Esophagus muscularis mucosa (tissue), 4 donors: ENCODE measurements at regions not wholly inside any gene's neighbourhood (a gene's known extent, or its start where the extent isn't known, plus 50 kb on each side); places are given as distances from the start of the nearest gene placed in this dataset.

Experiments used
- DNase-seq: peaks from one replicate; pipeline ENCODE4 v3.0.0-alpha.2; 2017; ENCODE audit errors: extremely low spot score
- H3K27ac ChIP-seq, 4 donors: fragments of 200-600 bp; sonication (generic); replicated peaks in 1 of 4; 1 replicate in 3 of 4; 2 replicates in 1 of 4; pipeline ENCODE4 v1.5.1; 2016 to 2019; ENCODE audit warnings: mild to moderate bottlenecking in 1 of 4
- H3K27me3 ChIP-seq, 4 donors: fragments of 200-600 bp; sonication (generic); one replicate each; pipeline versions ENCODE4 v1.5.1 to v1.6.0; 2016 to 2019
- H3K36me3 ChIP-seq, 4 donors: fragments of 200-600 bp; sonication (generic); one replicate each; pipeline ENCODE4 v1.5.1; 2016 to 2019
- H3K4me1 ChIP-seq, 4 donors: fragments of 200-600 bp; sonication (generic); one replicate each; pipeline ENCODE4 v1.5.1; 2016 to 2019
- H3K4me3 ChIP-seq, 4 donors: fragments of 200-600 bp; sonication (generic); 1 replicate in 2 of 4; 2 replicates in 2 of 4; pipeline ENCODE4 v1.5.1; 2016 to 2019; ENCODE audit warnings: mild to moderate bottlenecking in 4 of 4, moderate library complexity in 1 of 4
- H3K9me3 ChIP-seq, 4 donors: fragments of 200-600 bp; sonication (generic); 1 replicate in 3 of 4; 2 replicates in 1 of 4; pipeline ENCODE4 v1.5.1; 2016 to 2019
- EP300 ChIP-seq: sonication (generic); formaldehyde crosslinking; IDR thresholded peaks from one replicate; pipeline ENCODE4 v1.6.1; 2017; ENCODE audit warnings: antibody characterized with exemption
- POLR2A ChIP-seq: fragments of 450-650 bp; IDR thresholded peaks from one replicate; pipeline ENCODE4 v1.6.1; 2017; ENCODE audit warnings: antibody characterized with exemption, moderate library complexity, mild to moderate bottlenecking, low read depth
- POLR2AphosphoS5 ChIP-seq, 2 donors: sonication (generic); formaldehyde crosslinking; IDR thresholded peaks; one replicate each; pipeline ENCODE4 v1.6.1; 2017; ENCODE audit warnings: antibody characterized with exemption in 2 of 2
- WGBS: methylation state at CpG from one replicate; pipeline ENCODE4 v1.1.5; 2018; 5-methylcytosine and 5-hydroxymethylcytosine counted together
- intact Hi-C: fragments of 100-400 bp; cut with DNase I; formaldehyde crosslinking; loops from one replicate; pipeline ENCODE4 v1.15.1; 2023
- TF ChIP-seq, protein P1 (sequence below), 3 experiments: fragments of 200-600 bp in 2 of 3; fragments of 450-650 bp in 1 of 3; sonication (generic) in 2 of 3; IDR thresholded peaks; one replicate each; pipeline ENCODE4 v1.5.1; 2017 to 2019; ENCODE audit warnings: antibody characterized with exemption in 3 of 3, mild to moderate bottlenecking in 2 of 3, moderate library complexity in 1 of 3

DNA sequence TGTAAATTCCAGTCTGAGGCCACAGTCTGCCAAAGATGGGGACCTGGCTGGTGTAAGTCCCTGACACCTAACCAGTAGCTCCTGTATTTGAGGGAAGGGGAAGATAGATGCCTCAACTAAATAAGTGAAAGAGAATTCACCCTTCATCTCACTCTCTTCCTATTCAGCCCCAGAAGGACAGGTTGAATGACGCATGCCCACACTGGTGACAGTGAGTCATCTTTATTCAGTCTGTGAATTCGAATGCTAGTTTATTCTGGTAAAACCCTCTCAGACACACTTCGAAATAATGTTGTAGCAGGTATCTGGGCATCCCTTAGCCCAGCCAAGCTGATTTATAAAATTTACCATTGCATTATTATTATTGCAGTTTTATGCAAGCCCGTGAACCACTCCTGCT, 617.0 kb upstream of the PRMT6 start:
- Histone ChIP-seq H3K27ac (no peak overlapping the region), H3K27me3 (no peaks in the 10 kb centered on the region), H3K4me3 (no peak overlapping the region), H3K36me3 (no peaks in the 10 kb centered on the region), H3K9me3 (no peaks in the 10 kb centered on the region), H3K4me1 (no peaks in the 10 kb centered on the region)
- no peak for TF ChIP-seq EP300
- TF ChIP-seq, protein P1, sequence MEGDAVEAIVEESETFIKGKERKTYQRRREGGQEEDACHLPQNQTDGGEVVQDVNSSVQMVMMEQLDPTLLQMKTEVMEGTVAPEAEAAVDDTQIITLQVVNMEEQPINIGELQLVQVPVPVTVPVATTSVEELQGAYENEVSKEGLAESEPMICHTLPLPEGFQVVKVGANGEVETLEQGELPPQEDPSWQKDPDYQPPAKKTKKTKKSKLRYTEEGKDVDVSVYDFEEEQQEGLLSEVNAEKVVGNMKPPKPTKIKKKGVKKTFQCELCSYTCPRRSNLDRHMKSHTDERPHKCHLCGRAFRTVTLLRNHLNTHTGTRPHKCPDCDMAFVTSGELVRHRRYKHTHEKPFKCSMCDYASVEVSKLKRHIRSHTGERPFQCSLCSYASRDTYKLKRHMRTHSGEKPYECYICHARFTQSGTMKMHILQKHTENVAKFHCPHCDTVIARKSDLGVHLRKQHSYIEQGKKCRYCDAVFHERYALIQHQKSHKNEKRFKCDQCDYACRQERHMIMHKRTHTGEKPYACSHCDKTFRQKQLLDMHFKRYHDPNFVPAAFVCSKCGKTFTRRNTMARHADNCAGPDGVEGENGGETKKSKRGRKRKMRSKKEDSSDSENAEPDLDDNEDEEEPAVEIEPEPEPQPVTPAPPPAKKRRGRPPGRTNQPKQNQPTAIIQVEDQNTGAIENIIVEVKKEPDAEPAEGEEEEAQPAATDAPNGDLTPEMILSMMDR (IDR thresholded peaks at IDR 0.05): no peak
- TF ChIP-seq POLR2AphosphoS5 (IDR thresholded peaks at IDR 0.05): no peak
- no peak for TF ChIP-seq POLR2A
- DNase-seq: no peak
- intact Hi-C loops: no loop called here
- 92% methylated on average over 4 of the region's 4 CpGs for WGBS

- Histone ChIP-seq H3K36me3 (no peaks in the 10 kb centered on the region), H3K27me3 (no peaks in the 10 kb centered on the region), H3K4me1 (no peaks in the 10 kb centered on the region), H3K9me3 (no peaks in the 10 kb centered on the region), H3K4me3 (no peak overlapping the region), H3K27ac (no peak overlapping the region)
- intact Hi-C loops: no loop called here
- DNase-seq: no peak
- no peak for TF ChIP-seq POLR2AphosphoS5 (IDR thresholded peaks at IDR 0.05)
- no peak for TF ChIP-seq POLR2A
- TF ChIP-seq EP300: no peak
- TF ChIP-seq, protein P1 (IDR thresholded peaks at IDR 0.05): no peak
Measured at GRCh38 chr1:106447466-106447865, 609.0 kb upstream of the PRMT6 start.

- Histone ChIP-seq H3K9me3 (no peaks in the 10 kb centered on the region), H3K36me3 (no peaks in the 10 kb centered on the region), H3K27me3 (no peaks in the 10 kb centered on the region), H3K4me1 (no peaks in the 10 kb centered on the region), H3K27ac (no peak overlapping the region), H3K4me3 (no peak overlapping the region)
- intact Hi-C loops: no loop called here
- WGBS: 76% methylated on average over 3 of the region's 3 CpGs
- TF ChIP-seq POLR2AphosphoS5 (IDR thresholded peaks at IDR 0.05): no peak
- TF ChIP-seq, protein P1 (IDR thresholded peaks at IDR 0.05): no peak
- DNase-seq: no peak
Measured at GRCh38 chr1:106456832-106457231, 599.6 kb upstream of the PRMT6 start.

- WGBS: 83% methylated on average over 1 of the region's 1 CpG
- H3K27me3 ChIP-seq: no peaks in the 10 kb centered on the region
- no peak overlapping the region for H3K4me3 ChIP-seq
- no peaks in the 10 kb centered on the region for H3K9me3 ChIP-seq
- H3K4me1 ChIP-seq: no peaks in the 10 kb centered on the region
- TF ChIP-seq EP300: no peak
- no peak for TF ChIP-seq POLR2A
- TF ChIP-seq POLR2AphosphoS5 (IDR thresholded peaks at IDR 0.05): no peak
- TF ChIP-seq, protein P1 (IDR thresholded peaks at IDR 0.05): no peak
- intact Hi-C loops: no loop called here
- no peak overlapping the region for H3K27ac ChIP-seq
- no peak for DNase-seq
- H3K36me3 ChIP-seq: no peaks in the 10 kb centered on the region
Measured at GRCh38 chr1:106457368-106457767, 599.1 kb upstream of the PRMT6 start.

DNA sequence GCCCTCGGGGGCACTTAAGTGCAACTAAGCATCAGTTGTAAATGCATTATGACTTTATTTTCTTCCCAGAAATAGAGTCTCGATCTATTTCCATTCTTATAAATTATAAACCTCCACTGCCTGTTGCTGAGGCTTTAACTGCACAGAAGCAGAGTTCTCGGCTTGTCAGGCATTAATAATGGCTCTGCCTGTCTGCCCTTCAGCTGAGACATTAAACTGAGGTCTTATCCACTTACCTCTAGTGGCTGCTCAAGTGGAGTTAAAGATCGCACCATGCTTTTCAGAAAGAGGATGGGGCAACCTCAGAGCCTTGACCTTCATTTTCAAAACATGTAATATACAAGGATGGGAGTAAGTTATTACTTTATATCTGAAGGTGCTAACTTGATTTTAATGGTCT, 597.6 kb upstream of the PRMT6 start:
- no peak overlapping the region for H3K4me3 ChIP-seq
- DNase-seq: no peak
- no peak overlapping the region for H3K27ac ChIP-seq
- no peaks in the 10 kb centered on the region for H3K9me3 ChIP-seq
- WGBS: 61% methylated on average over 4 of the region's 4 CpGs
- no peaks in the 10 kb centered on the region for H3K4me1 ChIP-seq
- TF ChIP-seq POLR2AphosphoS5 (IDR thresholded peaks at IDR 0.05) (no peak), EP300 (no peak), POLR2A (no peak)
- TF ChIP-seq, protein P1 (IDR thresholded peaks at IDR 0.05): no peak
- H3K27me3 ChIP-seq: no peaks in the 10 kb centered on the region
- H3K36me3 ChIP-seq: no peaks in the 10 kb centered on the region
- intact Hi-C loops: no loop called here
